ENCODE measurements at regions not wholly inside any gene's neighbourhood (a gene's known extent, or its start where the extent isn't known, plus 50 kb on each side); places are given as distances from the start of the nearest gene placed in this dataset.

DNA sequence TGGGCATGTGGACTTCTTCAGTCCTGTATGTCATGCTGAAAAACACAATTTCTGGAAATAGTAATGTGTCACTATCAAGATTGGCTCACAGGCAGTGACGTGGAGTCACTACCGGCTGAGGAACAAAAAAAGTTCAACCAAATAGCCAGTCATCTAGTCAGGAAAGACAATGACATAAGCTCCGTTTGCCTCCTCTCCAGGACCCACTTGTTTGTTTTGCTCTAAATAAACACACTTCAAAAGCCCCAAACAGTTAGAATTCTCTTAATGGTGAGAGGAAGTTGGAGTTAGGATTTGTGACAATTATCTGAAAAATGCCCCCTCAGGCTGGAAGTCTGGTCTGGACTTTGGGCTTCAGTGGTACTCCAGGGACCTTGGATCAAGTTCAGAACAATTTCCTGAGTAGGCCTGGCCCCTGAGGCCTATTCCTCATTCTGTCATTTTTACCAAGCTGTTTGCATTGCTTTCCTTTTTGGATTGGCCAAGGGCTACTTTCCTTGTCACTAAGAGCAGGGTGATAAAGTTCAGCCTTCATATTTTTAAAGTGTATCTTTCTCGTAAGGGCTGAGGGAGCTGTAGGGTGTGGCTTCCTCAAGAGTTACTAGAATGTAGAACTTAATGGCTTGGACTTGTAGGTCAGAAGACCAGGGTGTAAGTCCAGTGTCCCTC is 98.9 kb downstream of the EOMES start (continued):
- TF ChIP-seq ZNF660 (CRISPR knock-in tag; IDR thresholded peaks at IDR 0.05; ENCODE audit: borderline replicate concordance, low read depth): no peak
- no peak for TF ChIP-seq ZNF674 (CRISPR knock-in tag; IDR thresholded peaks at IDR 0.05; ENCODE audit: low read depth)
- TF ChIP-seq, protein P1, sequence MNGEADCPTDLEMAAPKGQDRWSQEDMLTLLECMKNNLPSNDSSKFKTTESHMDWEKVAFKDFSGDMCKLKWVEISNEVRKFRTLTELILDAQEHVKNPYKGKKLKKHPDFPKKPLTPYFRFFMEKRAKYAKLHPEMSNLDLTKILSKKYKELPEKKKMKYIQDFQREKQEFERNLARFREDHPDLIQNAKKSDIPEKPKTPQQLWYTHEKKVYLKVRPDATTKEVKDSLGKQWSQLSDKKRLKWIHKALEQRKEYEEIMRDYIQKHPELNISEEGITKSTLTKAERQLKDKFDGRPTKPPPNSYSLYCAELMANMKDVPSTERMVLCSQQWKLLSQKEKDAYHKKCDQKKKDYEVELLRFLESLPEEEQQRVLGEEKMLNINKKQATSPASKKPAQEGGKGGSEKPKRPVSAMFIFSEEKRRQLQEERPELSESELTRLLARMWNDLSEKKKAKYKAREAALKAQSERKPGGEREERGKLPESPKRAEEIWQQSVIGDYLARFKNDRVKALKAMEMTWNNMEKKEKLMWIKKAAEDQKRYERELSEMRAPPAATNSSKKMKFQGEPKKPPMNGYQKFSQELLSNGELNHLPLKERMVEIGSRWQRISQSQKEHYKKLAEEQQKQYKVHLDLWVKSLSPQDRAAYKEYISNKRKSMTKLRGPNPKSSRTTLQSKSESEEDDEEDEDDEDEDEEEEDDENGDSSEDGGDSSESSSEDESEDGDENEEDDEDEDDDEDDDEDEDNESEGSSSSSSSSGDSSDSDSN (CRISPR knock-in tag; IDR thresholded peaks at IDR 0.05): no peak
- TF ChIP-seq ZSCAN20 (CRISPR knock-in tag; IDR thresholded peaks at IDR 0.05; ENCODE audit: borderline replicate concordance): no peak
- no peak for TF ChIP-seq GABPA (IDR thresholded peaks at IDR 0.05; ENCODE audit: low read depth, low read length)
- TF ChIP-seq GABPA (CRISPR knock-in tag; IDR thresholded peaks at IDR 0.05; ENCODE audit: low read depth): peak; percentile 84
- no peak for TF ChIP-seq ZNF678 (CRISPR knock-in tag; IDR thresholded peaks at IDR 0.05)
- TF ChIP-seq, protein P2, sequence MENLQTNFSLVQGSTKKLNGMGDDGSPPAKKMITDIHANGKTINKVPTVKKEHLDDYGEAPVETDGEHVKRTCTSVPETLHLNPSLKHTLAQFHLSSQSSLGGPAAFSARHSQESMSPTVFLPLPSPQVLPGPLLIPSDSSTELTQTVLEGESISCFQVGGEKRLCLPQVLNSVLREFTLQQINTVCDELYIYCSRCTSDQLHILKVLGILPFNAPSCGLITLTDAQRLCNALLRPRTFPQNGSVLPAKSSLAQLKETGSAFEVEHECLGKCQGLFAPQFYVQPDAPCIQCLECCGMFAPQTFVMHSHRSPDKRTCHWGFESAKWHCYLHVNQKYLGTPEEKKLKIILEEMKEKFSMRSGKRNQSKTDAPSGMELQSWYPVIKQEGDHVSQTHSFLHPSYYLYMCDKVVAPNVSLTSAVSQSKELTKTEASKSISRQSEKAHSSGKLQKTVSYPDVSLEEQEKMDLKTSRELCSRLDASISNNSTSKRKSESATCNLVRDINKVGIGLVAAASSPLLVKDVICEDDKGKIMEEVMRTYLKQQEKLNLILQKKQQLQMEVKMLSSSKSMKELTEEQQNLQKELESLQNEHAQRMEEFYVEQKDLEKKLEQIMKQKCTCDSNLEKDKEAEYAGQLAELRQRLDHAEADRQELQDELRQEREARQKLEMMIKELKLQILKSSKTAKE (CRISPR knock-in tag; IDR thresholded peaks at IDR 0.05; ENCODE audit: borderline replicate concordance): no peak
- no peak for TF ChIP-seq PRMT3 (CRISPR knock-in tag; IDR thresholded peaks at IDR 0.05; ENCODE audit: borderline replicate concordance, low read depth)
- TF ChIP-seq ELF3 (CRISPR knock-in tag; IDR thresholded peaks at IDR 0.05): peak; percentile 78
- TF ChIP-seq ZNF878 (CRISPR knock-in tag; IDR thresholded peaks at IDR 0.05): peak; percentile 79; the same call in 1 of the 2 replicates
- TF ChIP-seq, protein P3, sequence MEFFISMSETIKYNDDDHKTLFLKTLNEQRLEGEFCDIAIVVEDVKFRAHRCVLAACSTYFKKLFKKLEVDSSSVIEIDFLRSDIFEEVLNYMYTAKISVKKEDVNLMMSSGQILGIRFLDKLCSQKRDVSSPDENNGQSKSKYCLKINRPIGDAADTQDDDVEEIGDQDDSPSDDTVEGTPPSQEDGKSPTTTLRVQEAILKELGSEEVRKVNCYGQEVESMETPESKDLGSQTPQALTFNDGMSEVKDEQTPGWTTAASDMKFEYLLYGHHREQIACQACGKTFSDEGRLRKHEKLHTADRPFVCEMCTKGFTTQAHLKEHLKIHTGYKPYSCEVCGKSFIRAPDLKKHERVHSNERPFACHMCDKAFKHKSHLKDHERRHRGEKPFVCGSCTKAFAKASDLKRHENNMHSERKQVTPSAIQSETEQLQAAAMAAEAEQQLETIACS (CRISPR knock-in tag; IDR thresholded peaks at IDR 0.05): no peak
- TF ChIP-seq, protein P4, sequence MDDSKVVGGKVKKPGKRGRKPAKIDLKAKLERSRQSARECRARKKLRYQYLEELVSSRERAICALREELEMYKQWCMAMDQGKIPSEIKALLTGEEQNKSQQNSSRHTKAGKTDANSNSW (CRISPR knock-in tag; IDR thresholded peaks at IDR 0.05; ENCODE audit: borderline replicate concordance): no peak
- no peak for TF ChIP-seq ZNF598 (CRISPR knock-in tag; IDR thresholded peaks at IDR 0.05; ENCODE audit: borderline replicate concordance)
- TF ChIP-seq ZNF230 (CRISPR knock-in tag; IDR thresholded peaks at IDR 0.05): no peak
- TF ChIP-seq ZNF280D (CRISPR knock-in tag; IDR thresholded peaks at IDR 0.05): no peak
- no peak for TF ChIP-seq ZSCAN5A (CRISPR knock-in tag; IDR thresholded peaks at IDR 0.05; ENCODE audit: borderline replicate concordance)
- no peak for TF ChIP-seq RFX1 (IDR thresholded peaks at IDR 0.05)
- TF ChIP-seq MEIS2 (CRISPR knock-in tag; IDR thresholded peaks at IDR 0.05): peak; percentile 29; the same call in 1 of the 2 replicates
